BE2C (cell line): ENCODE measurements at regions not wholly inside any gene's neighbourhood (a gene's known extent, or its start where the extent isn't known, plus 50 kb on each side); places are given as distances from the start of the nearest gene placed in this dataset.

Experiments used
- DNase-seq: peaks from one replicate; pipeline ENCODE4 v3.0.0-alpha.2; 2020
- H3K27me3 ChIP-seq: fragments of 250-450 bp; sonication (Bioruptor Pico); 2 replicates; pipeline ENCODE4 v1.5.1; 2020; ENCODE audit warnings: mild to moderate bottlenecking
- H3K36me3 ChIP-seq: fragments of 250-450 bp; sonication (Bioruptor Pico); 2 replicates; pipeline ENCODE4 v1.5.1; 2020; ENCODE audit warnings: mild to moderate bottlenecking
- H3K4me1 ChIP-seq: fragments of 250-450 bp; sonication (Bioruptor Pico); 2 replicates; pipeline ENCODE4 v1.5.1; 2020
- H3K4me3 ChIP-seq: 2 replicates; pipeline ENCODE4 v1.5.1; 2011; ENCODE audit warnings: low read depth, low read length
- H3K9me3 ChIP-seq: fragments of 250-450 bp; sonication (Bioruptor Pico); 2 replicates; pipeline ENCODE4 v1.5.1; 2020
- TF ChIP-seq, protein P1 (sequence below): IDR thresholded peaks from 2 replicates; pipeline ENCODE4 v1.5.1; 2012; ENCODE audit warnings: mild to moderate bottlenecking, low read depth, low read length

DNA sequence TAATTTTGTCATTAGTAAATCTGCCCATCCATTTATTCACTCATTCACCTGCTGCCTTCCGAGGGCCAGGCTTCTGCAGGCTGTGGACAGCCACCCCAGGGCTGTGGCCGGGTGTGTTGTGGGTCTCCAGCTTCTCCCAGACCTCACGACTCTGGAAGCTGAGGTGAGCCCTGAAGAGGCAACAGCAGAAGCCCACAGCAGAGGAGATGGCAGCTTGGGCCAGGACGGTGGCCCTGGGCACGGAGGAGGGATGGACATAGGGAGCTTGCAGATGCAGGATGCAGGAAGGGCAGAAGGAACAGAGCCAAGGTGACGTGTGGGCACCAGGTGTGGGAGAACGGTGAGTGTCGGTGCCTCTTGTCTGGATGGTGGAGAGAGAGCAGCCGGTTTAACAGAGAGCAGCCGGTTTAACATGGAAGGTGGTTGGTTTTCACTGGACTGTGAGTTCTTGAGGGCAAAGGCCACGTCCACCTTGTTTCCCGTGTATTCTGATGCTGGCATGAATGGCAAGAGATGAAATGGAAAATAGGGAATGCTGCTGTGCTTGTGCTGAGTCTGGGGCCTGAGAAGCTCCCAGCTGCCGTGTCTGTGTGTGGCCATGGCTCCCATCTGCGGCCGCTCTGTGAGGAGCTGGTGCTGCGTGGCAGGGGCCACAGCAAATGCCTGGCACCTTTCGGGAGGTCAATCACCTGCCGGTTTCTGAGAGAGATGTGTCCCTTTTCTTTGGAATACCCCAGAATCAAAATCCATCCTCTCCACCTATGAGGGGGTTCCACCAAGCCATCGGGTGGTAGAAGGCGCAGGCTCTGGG, 669.9 kb downstream of the BRD1 start:
- Histone ChIP-seq H3K4me1 (no peaks in the 10 kb centered on the region), H3K9me3 (no peaks in the 10 kb centered on the region; the same call in 1 of the 2 replicates), H3K27me3 (no peaks in the 10 kb centered on the region), H3K36me3 (no peaks in the 10 kb centered on the region), H3K4me3 (no peak overlapping the region)
- TF ChIP-seq, protein P1, sequence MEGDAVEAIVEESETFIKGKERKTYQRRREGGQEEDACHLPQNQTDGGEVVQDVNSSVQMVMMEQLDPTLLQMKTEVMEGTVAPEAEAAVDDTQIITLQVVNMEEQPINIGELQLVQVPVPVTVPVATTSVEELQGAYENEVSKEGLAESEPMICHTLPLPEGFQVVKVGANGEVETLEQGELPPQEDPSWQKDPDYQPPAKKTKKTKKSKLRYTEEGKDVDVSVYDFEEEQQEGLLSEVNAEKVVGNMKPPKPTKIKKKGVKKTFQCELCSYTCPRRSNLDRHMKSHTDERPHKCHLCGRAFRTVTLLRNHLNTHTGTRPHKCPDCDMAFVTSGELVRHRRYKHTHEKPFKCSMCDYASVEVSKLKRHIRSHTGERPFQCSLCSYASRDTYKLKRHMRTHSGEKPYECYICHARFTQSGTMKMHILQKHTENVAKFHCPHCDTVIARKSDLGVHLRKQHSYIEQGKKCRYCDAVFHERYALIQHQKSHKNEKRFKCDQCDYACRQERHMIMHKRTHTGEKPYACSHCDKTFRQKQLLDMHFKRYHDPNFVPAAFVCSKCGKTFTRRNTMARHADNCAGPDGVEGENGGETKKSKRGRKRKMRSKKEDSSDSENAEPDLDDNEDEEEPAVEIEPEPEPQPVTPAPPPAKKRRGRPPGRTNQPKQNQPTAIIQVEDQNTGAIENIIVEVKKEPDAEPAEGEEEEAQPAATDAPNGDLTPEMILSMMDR = no peak
- DNase-seq = no peak

DNA sequence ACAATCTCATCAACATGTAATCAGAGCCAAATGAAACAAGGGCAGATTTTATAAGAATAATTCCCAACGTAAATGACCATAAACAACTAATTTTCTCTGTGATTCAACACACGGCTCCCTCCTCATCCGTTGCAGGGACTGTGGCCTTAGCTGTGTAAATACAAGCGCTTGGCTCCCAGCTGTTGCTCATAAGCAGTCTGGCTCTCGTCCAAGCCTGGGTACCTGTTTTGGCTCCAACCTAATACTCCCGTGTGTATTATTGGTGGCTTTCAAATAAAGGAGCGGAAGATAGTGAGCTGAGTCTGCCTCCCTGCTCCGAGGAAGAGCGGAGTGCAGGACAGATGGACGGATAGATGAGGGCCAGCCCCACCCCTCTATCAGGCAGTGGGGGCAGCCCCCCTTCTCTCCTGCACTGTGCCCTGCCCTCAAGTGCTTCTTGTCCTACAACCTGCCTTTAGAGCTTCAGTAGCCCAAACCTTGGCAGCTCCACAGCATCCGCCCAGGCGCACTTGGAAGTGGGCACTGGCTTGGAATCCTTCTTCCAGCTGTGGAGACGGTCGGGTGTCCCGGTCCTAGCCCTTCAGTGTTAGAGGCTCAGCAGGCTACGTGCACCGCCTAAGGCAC, 670.9 kb downstream of the BRD1 start:
- no peak overlapping the region for H3K4me3 ChIP-seq
- H3K9me3 ChIP-seq = no peaks in the 10 kb centered on the region; the same call in 1 of the 2 replicates
- DNase-seq = no peak
- no peaks in the 10 kb centered on the region for H3K4me1 ChIP-seq
- TF ChIP-seq, protein P1 = no peak
- no peaks in the 10 kb centered on the region for H3K36me3 ChIP-seq
- no peaks in the 10 kb centered on the region for H3K27me3 ChIP-seq

DNA sequence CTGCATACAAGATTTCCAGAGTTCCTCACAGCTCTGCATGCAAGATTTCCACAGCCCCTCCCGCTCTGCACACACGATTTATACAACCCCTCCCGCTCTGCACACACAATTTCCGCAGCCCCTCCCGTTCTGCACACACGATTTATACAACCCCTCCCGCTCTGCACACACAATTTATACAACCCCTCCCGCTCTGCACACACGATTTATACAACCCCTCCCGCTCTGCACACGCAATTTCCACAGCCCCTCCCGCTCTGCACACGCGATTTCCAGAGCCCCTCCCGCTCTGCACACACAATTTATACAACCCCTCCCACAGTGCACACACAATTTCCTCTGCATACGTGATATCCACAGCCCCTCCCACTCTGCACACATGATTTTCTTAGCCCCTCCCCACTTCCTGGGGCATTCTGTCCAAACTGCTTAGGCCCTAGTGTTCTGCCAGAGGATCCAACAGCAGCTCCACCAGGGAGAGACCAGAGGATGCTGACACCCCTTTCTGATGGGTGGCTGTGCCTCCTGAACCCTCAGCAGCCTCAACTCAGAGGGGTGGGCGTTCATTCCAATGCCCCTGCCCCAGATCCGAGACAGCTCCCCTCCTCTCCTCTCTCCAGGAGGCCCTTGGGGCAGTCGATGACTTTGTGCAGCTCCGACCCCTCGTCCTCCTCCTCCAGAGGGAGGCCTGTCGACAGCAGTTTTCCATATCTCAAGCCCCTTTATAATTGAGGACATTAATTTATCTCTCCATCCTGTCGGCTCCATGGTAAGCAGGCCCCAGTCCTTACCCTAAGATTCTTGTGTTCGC, 671.7 kb downstream of the BRD1 start:
- H3K9me3 ChIP-seq = no peaks in the 10 kb centered on the region; the same call in 1 of the 2 replicates
- H3K27me3 ChIP-seq = no peaks in the 10 kb centered on the region
- no peaks in the 10 kb centered on the region for H3K36me3 ChIP-seq
- no peak overlapping the region for H3K4me3 ChIP-seq
- no peak for DNase-seq
- H3K4me1 ChIP-seq = no peaks in the 10 kb centered on the region
- TF ChIP-seq, protein P1 = no peak

GRCh38 chr22:49155039-49155769, 672.5 kb downstream of the BRD1 start:
- H3K36me3 ChIP-seq = no peaks in the 10 kb centered on the region
- H3K4me3 ChIP-seq = no peak overlapping the region
- no peaks in the 10 kb centered on the region for H3K4me1 ChIP-seq
- TF ChIP-seq, protein P1 = no peak
- no peak for DNase-seq
- no peaks in the 10 kb centered on the region for H3K27me3 ChIP-seq
- H3K9me3 ChIP-seq = no peaks in the 10 kb centered on the region; the same call in 1 of the 2 replicates

DNA sequence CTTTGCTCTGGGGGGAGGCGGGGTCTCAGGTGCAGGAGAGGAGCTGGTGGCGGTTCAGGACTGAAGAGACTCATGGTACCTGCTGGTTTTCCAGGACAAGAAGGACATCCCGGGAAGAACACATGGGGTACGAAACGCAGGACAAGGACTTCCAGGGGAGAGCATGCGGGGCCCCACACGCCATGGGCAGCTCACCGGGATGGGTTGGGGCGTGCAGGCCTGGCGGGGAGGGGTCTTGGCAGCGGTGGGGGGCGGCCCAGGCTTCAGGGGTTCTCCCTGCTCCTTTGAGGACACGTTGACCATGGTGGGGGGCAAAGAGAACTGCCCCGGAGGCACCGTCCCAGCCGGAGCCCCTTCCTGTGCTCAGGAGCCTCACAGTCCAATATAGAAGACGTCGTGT, 673.2 kb downstream of the BRD1 start:
- H3K4me1 ChIP-seq = no peaks in the 10 kb centered on the region
- no peaks in the 10 kb centered on the region; the same call in 1 of the 2 replicates for H3K9me3 ChIP-seq
- no peak overlapping the region for H3K4me3 ChIP-seq
- TF ChIP-seq, protein P1 = no peak
- H3K27me3 ChIP-seq = no peaks in the 10 kb centered on the region
- H3K36me3 ChIP-seq = no peaks in the 10 kb centered on the region
- no peak for DNase-seq
